ENCODE measurements at regions not wholly inside any gene's neighbourhood (a gene's known extent, or its start where the extent isn't known, plus 50 kb on each side); places are given as distances from the start of the nearest gene placed in this dataset.

DNA sequence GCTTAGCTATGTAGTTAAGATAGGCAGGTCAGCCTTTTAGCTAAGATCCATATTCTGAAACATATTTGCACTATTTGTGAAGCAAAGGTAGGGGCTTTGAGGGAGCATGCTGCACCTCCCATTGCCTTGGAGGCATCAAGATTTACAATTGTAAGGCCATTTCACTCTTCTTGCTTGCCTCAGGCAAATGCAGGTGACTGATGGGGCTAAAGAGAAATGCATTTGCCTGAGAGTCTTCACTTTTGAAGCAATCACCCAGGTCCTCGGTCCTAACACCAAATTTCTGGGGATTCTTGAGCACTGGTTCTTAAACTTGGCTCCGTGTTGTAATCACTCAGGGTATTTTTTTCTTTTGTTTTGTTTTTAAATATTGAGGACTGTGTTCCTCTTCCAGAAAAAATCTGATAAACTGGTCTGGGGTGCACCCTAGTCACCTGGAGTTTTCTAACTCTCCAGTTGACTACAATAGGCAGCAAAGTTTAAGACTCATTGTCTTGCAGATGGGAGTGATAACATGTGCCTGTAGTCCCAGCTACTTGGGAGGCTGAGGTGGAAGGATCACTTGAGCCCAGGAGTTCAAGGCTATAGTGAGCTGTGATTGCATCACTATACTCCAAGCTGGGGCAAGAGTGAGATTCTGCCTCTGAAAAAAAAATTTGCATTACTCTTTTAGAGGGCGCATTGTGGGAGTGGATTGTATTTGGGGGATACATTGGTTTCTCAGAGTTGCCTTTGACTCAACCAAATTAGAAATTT lies 68.1 kb downstream of the EOMES start:
- TF ChIP-seq TCF7 (IDR thresholded peaks at IDR 0.05; ENCODE audit: borderline replicate concordance) (no peak), EZH2 (IDR thresholded peaks at IDR 0.05; ENCODE audit: borderline replicate concordance, low read depth, low read length) (no peak), POLR2A (conservative IDR thresholded peaks at IDR 0.05) (no peak), KDM1A (IDR thresholded peaks at IDR 0.05) (no peak), POLR2AphosphoS5 (IDR thresholded peaks at IDR 0.05; ENCODE audit: control insufficient read depth, insufficient read depth, low read depth, low read length) (no peak), HSF4 (CRISPR knock-in tag; IDR thresholded peaks at IDR 0.05; ENCODE audit: borderline replicate concordance) (no peak), CREM (IDR thresholded peaks at IDR 0.05; ENCODE audit: low read depth) (no peak), GTF2F1 (IDR thresholded peaks at IDR 0.05; ENCODE audit: low read depth, low read length) (no peak)
